ENCODE measurements at regions not wholly inside any gene's neighbourhood (a gene's known extent, or its start where the extent isn't known, plus 50 kb on each side); places are given as distances from the start of the nearest gene placed in this dataset.

DNA sequence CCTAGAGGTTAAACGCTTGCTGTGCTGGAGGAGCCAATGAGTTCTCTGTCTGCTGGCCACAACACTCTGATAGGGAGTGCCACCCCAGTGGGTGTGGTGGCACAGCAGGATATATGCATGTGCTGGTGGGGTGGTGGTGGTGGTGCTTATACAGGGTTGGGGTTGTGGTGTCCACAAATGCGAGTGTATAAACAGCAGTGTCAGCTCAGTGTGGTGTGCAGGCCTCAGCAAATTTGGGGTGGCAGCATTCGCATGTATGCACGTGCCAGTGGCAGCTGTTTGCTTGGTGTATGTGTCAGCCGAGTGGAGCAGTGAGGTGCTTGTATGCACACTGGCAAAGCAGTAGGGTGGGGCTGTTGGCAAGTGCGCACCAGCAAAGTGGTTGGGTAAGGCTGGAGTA, 157.4 kb downstream of the FAM47A start (continued):
- TF ChIP-seq, protein P1, sequence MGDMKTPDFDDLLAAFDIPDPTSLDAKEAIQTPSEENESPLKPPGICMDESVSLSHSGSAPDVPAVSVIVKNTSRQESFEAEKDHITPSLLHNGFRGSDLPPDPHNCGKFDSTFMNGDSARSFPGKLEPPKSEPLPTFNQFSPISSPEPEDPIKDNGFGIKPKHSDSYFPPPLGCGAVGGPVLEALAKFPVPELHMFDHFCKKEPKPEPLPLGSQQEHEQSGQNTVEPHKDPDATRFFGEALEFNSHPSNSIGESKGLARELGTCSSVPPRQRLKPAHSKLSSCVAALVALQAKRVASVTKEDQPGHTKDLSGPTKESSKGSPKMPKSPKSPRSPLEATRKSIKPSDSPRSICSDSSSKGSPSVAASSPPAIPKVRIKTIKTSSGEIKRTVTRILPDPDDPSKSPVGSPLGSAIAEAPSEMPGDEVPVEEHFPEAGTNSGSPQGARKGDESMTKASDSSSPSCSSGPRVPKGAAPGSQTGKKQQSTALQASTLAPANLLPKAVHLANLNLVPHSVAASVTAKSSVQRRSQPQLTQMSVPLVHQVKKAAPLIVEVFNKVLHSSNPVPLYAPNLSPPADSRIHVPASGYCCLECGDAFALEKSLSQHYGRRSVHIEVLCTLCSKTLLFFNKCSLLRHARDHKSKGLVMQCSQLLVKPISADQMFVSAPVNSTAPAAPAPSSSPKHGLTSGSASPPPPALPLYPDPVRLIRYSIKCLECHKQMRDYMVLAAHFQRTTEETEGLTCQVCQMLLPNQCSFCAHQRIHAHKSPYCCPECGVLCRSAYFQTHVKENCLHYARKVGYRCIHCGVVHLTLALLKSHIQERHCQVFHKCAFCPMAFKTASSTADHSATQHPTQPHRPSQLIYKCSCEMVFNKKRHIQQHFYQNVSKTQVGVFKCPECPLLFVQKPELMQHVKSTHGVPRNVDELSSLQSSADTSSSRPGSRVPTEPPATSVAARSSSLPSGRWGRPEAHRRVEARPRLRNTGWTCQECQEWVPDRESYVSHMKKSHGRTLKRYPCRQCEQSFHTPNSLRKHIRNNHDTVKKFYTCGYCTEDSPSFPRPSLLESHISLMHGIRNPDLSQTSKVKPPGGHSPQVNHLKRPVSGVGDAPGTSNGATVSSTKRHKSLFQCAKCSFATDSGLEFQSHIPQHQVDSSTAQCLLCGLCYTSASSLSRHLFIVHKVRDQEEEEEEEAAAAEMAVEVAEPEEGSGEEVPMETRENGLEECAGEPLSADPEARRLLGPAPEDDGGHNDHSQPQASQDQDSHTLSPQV (IDR thresholded peaks at IDR 0.05), result no peak
- TF ChIP-seq JUNB (CRISPR knock-in tag; conservative IDR thresholded peaks at IDR 0.05) (no peak), NCOA1 (IDR thresholded peaks at IDR 0.05; ENCODE audit: low read depth) (no peak), ZSCAN29 (IDR thresholded peaks at IDR 0.05) (no peak)

DNA sequence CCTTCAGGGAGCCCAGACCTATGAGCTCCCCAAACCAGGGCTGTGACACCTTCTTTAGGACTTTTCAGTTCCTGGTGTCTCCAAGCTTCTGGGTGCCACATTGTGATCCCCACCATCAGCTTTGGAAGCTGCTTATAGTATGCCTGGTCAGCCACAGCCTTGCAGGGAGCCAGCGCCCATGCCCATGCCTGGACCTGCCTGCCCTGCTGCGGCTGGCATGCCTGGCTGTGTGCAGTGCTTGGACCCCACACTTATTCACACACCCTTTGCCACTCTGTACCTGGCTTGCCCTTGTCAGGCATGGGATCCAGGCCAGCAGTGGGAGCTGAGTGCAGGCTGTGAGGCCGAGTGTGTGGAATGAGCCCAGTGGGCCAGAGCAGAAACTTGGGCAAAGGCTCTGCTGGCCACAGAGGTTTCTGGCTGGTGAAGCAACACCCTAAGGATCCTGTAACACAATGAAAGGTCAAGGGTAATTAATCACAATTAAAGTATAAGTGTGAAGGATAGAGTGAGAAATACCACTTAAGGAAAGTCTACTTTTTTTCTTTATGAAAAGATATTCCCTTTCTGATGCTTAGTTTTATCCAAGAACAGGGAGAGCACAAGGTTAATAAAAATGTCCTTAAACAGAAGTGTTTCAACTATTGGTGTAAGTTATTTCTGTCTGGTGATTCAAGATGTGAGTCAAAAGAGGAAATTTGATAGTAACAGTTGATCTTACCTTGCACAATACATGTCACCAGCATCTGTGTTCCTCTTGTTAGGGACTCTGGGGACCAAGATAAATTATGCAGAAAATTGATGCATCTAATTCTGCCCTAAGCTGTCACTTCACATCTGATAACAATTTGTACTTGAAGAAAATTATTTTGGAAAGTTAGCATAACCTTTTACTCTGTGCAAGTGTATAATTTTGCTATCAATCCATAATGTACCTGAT, 161.8 kb downstream of the FAM47A start:
- Histone ChIP-seq H3K4me2 (ENCODE audit: insufficient read depth, low read length) (no peak overlapping the region), H3K9me1 (ENCODE audit: control insufficient read depth, insufficient read depth, low read length) (no peaks in the 10 kb centered on the region), H3K27me3 (ENCODE audit: control insufficient read depth in 2 of 2, insufficient read depth in 2 of 2, low read length in 2 of 2) (no peaks in the 10 kb centered on the region), H3K79me2 (ENCODE audit: control insufficient read depth, insufficient read depth, low read length) (no peaks in the 10 kb centered on the region), H3K36me3 (ENCODE audit: control insufficient read depth, insufficient read depth, low read length) (no peaks in the 10 kb centered on the region), H3K9ac (ENCODE audit: insufficient read depth in 1 of 2, low read depth in 2 of 2, low read length in 2 of 2) (no peak overlapping the region), H3K27ac (ENCODE audit: extremely low read depth, low read depth, low read length) (no peak overlapping the region), H2AFZ (ENCODE audit: low read depth, low read length) (no peak overlapping the region), H4K20me1 (replicated peaks; ENCODE audit: control insufficient read depth, insufficient read depth, low read length) (no peaks in the 10 kb centered on the region), H3K4me3 (no peak overlapping the region), H3K9me3 (replicated peaks; ENCODE audit: control insufficient read depth, insufficient read depth, low read depth, low read length) (no peaks in the 10 kb centered on the region), H3K4me1 (replicated peaks in 1 of 2; ENCODE audit: control insufficient read depth in 2 of 2, insufficient read depth in 2 of 2, low read length in 2 of 2) (no peaks in the 10 kb centered on the region)
- CTCF ChIA-PET (ENCODE audit: low intra/inter-chr PET ratio), result no interaction called here
- POLR2A ChIA-PET, result no interaction called here
- 0% methylated on average over 1 of the region's 3 CpGs for WGBS (ENCODE audit: insufficient coverage, low coverage, missing lambda C conversion rate)
- in situ Hi-C loops (cut with MboI), result no loop called here
- intact Hi-C loops (cut with micrococcal nuclease), result no loop called here
- FAIRE-seq (no peak), ATAC-seq (no peak), DNase-seq (ENCODE audit: extremely low read depth in 1 of 4, low spot score in 3 of 4) (no peak)
- no TSS peak for BruUV-seq (replicated peaks)
- TF ChIP-seq RBFOX2 (IDR thresholded peaks at IDR 0.05; ENCODE audit: low read depth, low read length), result no peak
- TF ChIP-seq, protein P2, sequence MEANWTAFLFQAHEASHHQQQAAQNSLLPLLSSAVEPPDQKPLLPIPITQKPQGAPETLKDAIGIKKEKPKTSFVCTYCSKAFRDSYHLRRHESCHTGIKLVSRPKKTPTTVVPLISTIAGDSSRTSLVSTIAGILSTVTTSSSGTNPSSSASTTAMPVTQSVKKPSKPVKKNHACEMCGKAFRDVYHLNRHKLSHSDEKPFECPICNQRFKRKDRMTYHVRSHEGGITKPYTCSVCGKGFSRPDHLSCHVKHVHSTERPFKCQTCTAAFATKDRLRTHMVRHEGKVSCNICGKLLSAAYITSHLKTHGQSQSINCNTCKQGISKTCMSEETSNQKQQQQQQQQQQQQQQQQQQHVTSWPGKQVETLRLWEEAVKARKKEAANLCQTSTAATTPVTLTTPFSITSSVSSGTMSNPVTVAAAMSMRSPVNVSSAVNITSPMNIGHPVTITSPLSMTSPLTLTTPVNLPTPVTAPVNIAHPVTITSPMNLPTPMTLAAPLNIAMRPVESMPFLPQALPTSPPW (CRISPR knock-in tag; IDR thresholded peaks at IDR 0.05), result no peak
